Activated CD4-positive, alpha-beta memory T cell treated with anti-CD3 and anti-CD28 coated beads for 36 hours (primary cell): ENCODE measurements at regions not wholly inside any gene's neighbourhood (a gene's known extent, or its start where the extent isn't known, plus 50 kb on each side); places are given as distances from the start of the nearest gene placed in this dataset.
"Not testable (repeated sequence)": the region's sequence is repeated elsewhere in the genome, so short reads cannot be mapped to it uniquely, and the experiment has no call there.

Source experiments
- CTCF ChIA-PET: fragments of 350-600 bp; sonication (Branson Sonifier 250); formaldehyde crosslinking; loops from one replicate; lab custom pipeline; 2021; ENCODE audit warnings: antibody characterized with exemption, inconsistent platforms; lab: Charles Lee
- POLR2A ChIA-PET: fragments of 350-600 bp; sonication (Branson Sonifier 250); formaldehyde crosslinking; loops from one replicate; lab custom pipeline; 2021; ENCODE audit warnings: antibody characterized with exemption; lab: Charles Lee
- DNase-seq: peaks from one replicate; pipeline ENCODE4 v3.0.0-alpha.2; 2020
- H3K27ac Mint-ChIP-seq: one replicate; pipeline ENCODE4 v1.8.0; 2021; ENCODE audit warnings: mixed read lengths
- H3K27me3 Mint-ChIP-seq: one replicate; pipeline ENCODE4 v1.8.0; 2021; ENCODE audit warnings: mixed read lengths
- H3K36me3 Mint-ChIP-seq: one replicate; pipeline ENCODE4 v1.8.0; 2021; ENCODE audit warnings: mixed read lengths
- H3K4me1 Mint-ChIP-seq: one replicate; pipeline ENCODE4 v1.8.0; 2021; ENCODE audit warnings: low read depth, mixed read lengths
- H3K4me3 Mint-ChIP-seq: one replicate; pipeline ENCODE4 v1.8.0; 2021; ENCODE audit warnings: mild to moderate bottlenecking, mixed read lengths
- H3K9me3 Mint-ChIP-seq: one replicate; pipeline ENCODE4 v1.8.0; 2021; ENCODE audit warnings: mixed read lengths
- intact Hi-C: fragments of 100-400 bp; cut with micrococcal nuclease; formaldehyde crosslinking; loops from one replicate; pipeline ENCODE4 v1.15.1; 2023

GRCh38 chr9:19649336-19650041 is 139.3 kb downstream of the SLC24A2 start:
- Mint-ChIP-seq H3K27ac (no peak overlapping the region), H3K4me3 (no peak overlapping the region), H3K4me1 (no peaks in the 10 kb centered on the region), H3K36me3 (no peaks in the 10 kb centered on the region), H3K27me3 (peaks cover 3% of the 10 kb centered on the region), H3K9me3 (no peaks in the 10 kb centered on the region)
- POLR2A ChIA-PET = interaction anchor here (0.5 kb wide), 1 partner anchor 11 kb away, joined by 4 read pairs; no protein-coding TSS in a partner anchor
- no peak for DNase-seq
- intact Hi-C loops = no loop called here
- CTCF ChIA-PET = no interaction called here

GRCh38 chr9:19648672-19649071 is 140.2 kb downstream of the SLC24A2 start:
- Mint-ChIP-seq H3K9me3 (no peaks in the 10 kb centered on the region), H3K36me3 (no peaks in the 10 kb centered on the region), H3K27me3 (peaks cover 8% of the 10 kb centered on the region), H3K27ac (no peak overlapping the region), H3K4me3 (no peak overlapping the region), H3K4me1 (no peaks in the 10 kb centered on the region)
- CTCF ChIA-PET = no interaction called here
- no peak for DNase-seq
- intact Hi-C loops = no loop called here
- POLR2A ChIA-PET = no interaction called here

GRCh38 chr9:19643875-19644274 is 145.0 kb downstream of the SLC24A2 start:
- POLR2A ChIA-PET = no interaction called here
- intact Hi-C loops = no loop called here
- Mint-ChIP-seq H3K27ac (no peak overlapping the region), H3K36me3 (no peaks in the 10 kb centered on the region), H3K27me3 (peaks cover 9% of the 10 kb centered on the region), H3K4me1 (no peaks in the 10 kb centered on the region), H3K9me3 (no peaks in the 10 kb centered on the region), H3K4me3 (no peak overlapping the region)
- DNase-seq = no peak
- CTCF ChIA-PET = no interaction called here

GRCh38 chr9:19642256-19642655 is 146.6 kb downstream of the SLC24A2 start:
- Mint-ChIP-seq H3K4me3 (no peak overlapping the region), H3K4me1 (no peaks in the 10 kb centered on the region), H3K36me3 (no peaks in the 10 kb centered on the region), H3K27ac (no peak overlapping the region), H3K27me3 (peaks cover 10% of the 10 kb centered on the region), H3K9me3 (no peaks in the 10 kb centered on the region)
- DNase-seq = no peak
- ChIA-PET CTCF (interaction anchor here (1.7 kb wide), 1 partner anchor 176 kb away, joined by 3 read pairs; no protein-coding TSS in a partner anchor), POLR2A (no interaction called here)
- intact Hi-C loops = no loop called here

- no peak for DNase-seq
- Mint-ChIP-seq H3K27me3 (peaks cover 8% of the 10 kb centered on the region), H3K36me3 (no peaks in the 10 kb centered on the region), H3K4me3 (no peak overlapping the region), H3K27ac (no peak overlapping the region), H3K9me3 (no peaks in the 10 kb centered on the region), H3K4me1 (no peaks in the 10 kb centered on the region)
- ChIA-PET POLR2A (no interaction called here), CTCF (interaction anchor here (1.7 to 1.8 kb wide), 2 partner anchors 175 to 177 kb away, joined by 3 to 5 read pairs; no protein-coding TSS in a partner anchor)
- intact Hi-C loops = no loop called here
Observed at GRCh38 chr9:19641046-19641445, 147.8 kb downstream of the SLC24A2 start.

- Mint-ChIP-seq H3K27me3 (peaks cover 7% of the 10 kb centered on the region), H3K9me3 (no peaks in the 10 kb centered on the region), H3K27ac (no peak overlapping the region), H3K36me3 (no peaks in the 10 kb centered on the region), H3K4me1 (no peaks in the 10 kb centered on the region), H3K4me3 (no peak overlapping the region)
- no peak for DNase-seq
- ChIA-PET CTCF (interaction anchor here (1.8 kb wide), 1 partner anchor 176 kb away, joined by 5 read pairs; no protein-coding TSS in a partner anchor), POLR2A (no interaction called here)
- intact Hi-C loops = no loop called here
Observed at GRCh38 chr9:19640014-19640413, 148.8 kb downstream of the SLC24A2 start.

- Mint-ChIP-seq H3K36me3 (no peaks in the 10 kb centered on the region), H3K4me3 (no peak overlapping the region), H3K4me1 (no peaks in the 10 kb centered on the region), H3K27ac (no peak overlapping the region), H3K9me3 (no peaks in the 10 kb centered on the region), H3K27me3 (peaks cover 2% of the 10 kb centered on the region)
- intact Hi-C loops = no loop called here
- ChIA-PET CTCF (no interaction called here), POLR2A (no interaction called here)
- no peak for DNase-seq
Observed at GRCh38 chr9:19637084-19637483, 151.8 kb downstream of the SLC24A2 start.

- Mint-ChIP-seq H3K9me3 (no peaks in the 10 kb centered on the region), H3K36me3 (no peaks in the 10 kb centered on the region), H3K27ac (no peak overlapping the region), H3K4me3 (no peak overlapping the region), H3K4me1 (no peaks in the 10 kb centered on the region), H3K27me3 (peaks cover 2% of the 10 kb centered on the region)
- CTCF ChIA-PET = no interaction called here
- intact Hi-C loops = no loop called here
- POLR2A ChIA-PET = no interaction called here
- DNase-seq = no peak
Observed at GRCh38 chr9:19634881-19635280, 154.0 kb downstream of the SLC24A2 start.

- Mint-ChIP-seq H3K27me3 (no peaks in the 10 kb centered on the region), H3K9me3 (no peaks in the 10 kb centered on the region), H3K36me3 (no peaks in the 10 kb centered on the region), H3K4me1 (no peaks in the 10 kb centered on the region), H3K27ac (no peak overlapping the region), H3K4me3 (no peak overlapping the region)
- CTCF ChIA-PET = no interaction called here
- no peak for DNase-seq
- intact Hi-C loops = no loop called here
- POLR2A ChIA-PET = no interaction called here
Observed at GRCh38 chr9:19631181-19631580, 157.7 kb downstream of the SLC24A2 start.

GRCh38 chr9:19630760-19631159 is 158.1 kb downstream of the SLC24A2 start:
- POLR2A ChIA-PET = no interaction called here
- CTCF ChIA-PET = interaction anchor here (0.7 kb wide), 1 partner anchor 687 kb away, joined by 3 read pairs; no protein-coding TSS in a partner anchor

GRCh38 chr9:19629488-19629887 is 159.3 kb downstream of the SLC24A2 start:
- Mint-ChIP-seq H3K4me1 (no peaks in the 10 kb centered on the region), H3K9me3 (no peaks in the 10 kb centered on the region), H3K27ac (no peak overlapping the region), H3K27me3 (no peaks in the 10 kb centered on the region), H3K36me3 (no peaks in the 10 kb centered on the region), H3K4me3 (no peak overlapping the region)
- no peak for DNase-seq
- ChIA-PET POLR2A (no interaction called here), CTCF (interaction anchor here (1.4 kb wide), 2 partner anchors 165 to 172 kb away, joined by 3 to 4 read pairs; no protein-coding TSS in a partner anchor)
- intact Hi-C loops = no loop called here

More at GRCh38 chr9:19630760-19631159, 158.1 kb downstream of the SLC24A2 start:
- H3K4me3 Mint-ChIP-seq = no peak overlapping the region
- H3K4me1 Mint-ChIP-seq = no peaks in the 10 kb centered on the region
- no peak for DNase-seq
- no peaks in the 10 kb centered on the region for H3K36me3 Mint-ChIP-seq
- no peaks in the 10 kb centered on the region for H3K27me3 Mint-ChIP-seq
- H3K27ac Mint-ChIP-seq = no peak overlapping the region
- intact Hi-C loops = no loop called here
- H3K9me3 Mint-ChIP-seq = no peaks in the 10 kb centered on the region

- intact Hi-C loops, H3K36me3 Mint-ChIP-seq, DNase-seq, H3K4me1 Mint-ChIP-seq, H3K9me3 Mint-ChIP-seq, H3K4me3 Mint-ChIP-seq, POLR2A ChIA-PET, CTCF ChIA-PET, H3K27ac Mint-ChIP-seq, H3K27me3 Mint-ChIP-seq: not testable (repeated sequence)
Observed at GRCh38 chr9:19625426-19625825, 163.4 kb downstream of the SLC24A2 start.

- H3K9me3 Mint-ChIP-seq = no peaks in the 10 kb centered on the region
- CTCF ChIA-PET = no interaction called here
- no peak overlapping the region for H3K4me3 Mint-ChIP-seq
- peaks cover 3% of the 10 kb centered on the region for H3K27me3 Mint-ChIP-seq
- H3K27ac Mint-ChIP-seq = no peak overlapping the region
- no peak for DNase-seq
- POLR2A ChIA-PET = no interaction called here
- H3K4me1 Mint-ChIP-seq = no peaks in the 10 kb centered on the region
- intact Hi-C loops = no loop called here
- H3K36me3 Mint-ChIP-seq = no peaks in the 10 kb centered on the region
Observed at GRCh38 chr9:19624519-19624918, 164.3 kb downstream of the SLC24A2 start.
